ENCODE measurements at regions not wholly inside any gene's neighbourhood (a gene's known extent, or its start where the extent isn't known, plus 50 kb on each side); places are given as distances from the start of the nearest gene placed in this dataset.

DNA sequence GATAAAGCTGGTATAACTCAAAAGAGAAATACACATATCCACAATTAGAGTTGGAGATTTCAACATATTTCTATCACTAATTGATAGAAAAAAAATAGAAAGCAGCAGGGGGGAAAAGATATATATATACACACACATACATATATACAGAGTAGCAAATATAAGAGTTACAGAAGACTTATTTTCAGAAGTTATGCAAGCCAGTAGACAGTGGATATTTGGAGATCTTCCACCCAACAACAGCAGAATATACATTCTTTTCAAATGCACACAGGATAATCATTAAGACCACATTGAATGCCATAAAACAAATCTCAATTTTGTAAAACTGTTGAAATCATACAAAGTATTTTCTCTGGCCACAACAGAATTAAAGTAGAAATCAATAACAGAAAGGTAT lies 192.8 kb downstream of the LACC1 start:
- TF ChIP-seq, protein P1, sequence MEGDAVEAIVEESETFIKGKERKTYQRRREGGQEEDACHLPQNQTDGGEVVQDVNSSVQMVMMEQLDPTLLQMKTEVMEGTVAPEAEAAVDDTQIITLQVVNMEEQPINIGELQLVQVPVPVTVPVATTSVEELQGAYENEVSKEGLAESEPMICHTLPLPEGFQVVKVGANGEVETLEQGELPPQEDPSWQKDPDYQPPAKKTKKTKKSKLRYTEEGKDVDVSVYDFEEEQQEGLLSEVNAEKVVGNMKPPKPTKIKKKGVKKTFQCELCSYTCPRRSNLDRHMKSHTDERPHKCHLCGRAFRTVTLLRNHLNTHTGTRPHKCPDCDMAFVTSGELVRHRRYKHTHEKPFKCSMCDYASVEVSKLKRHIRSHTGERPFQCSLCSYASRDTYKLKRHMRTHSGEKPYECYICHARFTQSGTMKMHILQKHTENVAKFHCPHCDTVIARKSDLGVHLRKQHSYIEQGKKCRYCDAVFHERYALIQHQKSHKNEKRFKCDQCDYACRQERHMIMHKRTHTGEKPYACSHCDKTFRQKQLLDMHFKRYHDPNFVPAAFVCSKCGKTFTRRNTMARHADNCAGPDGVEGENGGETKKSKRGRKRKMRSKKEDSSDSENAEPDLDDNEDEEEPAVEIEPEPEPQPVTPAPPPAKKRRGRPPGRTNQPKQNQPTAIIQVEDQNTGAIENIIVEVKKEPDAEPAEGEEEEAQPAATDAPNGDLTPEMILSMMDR (IDR thresholded peaks at IDR 0.05) = no peak
- TF ChIP-seq ZFX (IDR thresholded peaks at IDR 0.05; ENCODE audit: borderline replicate concordance) = no peak

Data from 22Rv1 (cell line).